ENCODE measurements at regions not wholly inside any gene's neighbourhood (a gene's known extent, or its start where the extent isn't known, plus 50 kb on each side); places are given as distances from the start of the nearest gene placed in this dataset.
A peak's percentile ranks its signal among the peaks of the same experiment; 100 is the strongest.

DNA sequence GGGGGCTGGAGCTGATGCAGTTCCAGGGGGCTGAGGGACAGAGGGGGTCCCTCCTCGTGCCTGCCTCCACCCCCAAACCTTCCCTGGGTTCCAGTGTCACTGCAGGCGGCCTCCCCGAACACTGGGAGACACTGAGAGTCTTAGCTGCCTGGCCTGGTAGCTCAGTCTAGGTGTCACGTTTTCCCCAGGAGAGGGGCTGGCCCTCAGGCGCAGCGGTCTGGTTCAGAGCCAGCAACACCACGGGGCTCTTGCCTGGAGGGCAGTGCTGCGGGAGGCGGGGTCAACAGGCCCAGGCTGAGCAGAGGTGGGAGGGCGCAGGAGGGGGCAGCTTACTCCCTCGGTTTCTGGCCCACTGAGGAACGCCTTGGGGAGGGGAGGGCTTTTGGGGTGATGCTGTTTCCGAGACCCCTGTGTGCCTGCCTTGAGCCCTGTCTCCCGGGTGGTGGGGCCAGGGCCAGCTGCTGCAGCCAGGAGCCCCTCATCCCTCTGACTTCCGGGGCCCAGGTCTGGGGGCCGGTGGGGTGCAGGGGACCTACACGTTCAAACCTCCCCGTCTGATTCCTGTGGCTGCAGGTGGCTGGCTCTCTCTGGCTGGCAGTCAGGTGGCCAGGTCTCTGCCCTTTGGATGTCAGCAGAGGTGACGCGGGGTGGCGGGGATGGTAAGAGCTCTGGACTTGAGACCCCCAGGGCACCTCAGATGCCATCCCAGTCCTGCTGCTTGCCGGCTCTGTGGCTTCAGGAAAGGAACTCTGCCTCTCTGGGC, 89.3 kb upstream of the GSE1 start:
- Histone ChIP-seq H3K36me3 (ENCODE audit: low read depth, missing control alignments) (no peaks in the 10 kb centered on the region), H3K4me3 (no peak overlapping the region), H3K9me3 (no peaks in the 10 kb centered on the region), H3K4me1 (peaks cover 28% of the 10 kb centered on the region), H3K27ac (no peak overlapping the region), H3K27me3 (no peaks in the 10 kb centered on the region)
- TF ChIP-seq CTCF (IDR thresholded peaks at IDR 0.05) (no peak), POLR2A (IDR thresholded peaks at IDR 0.05) (no peak)
- DNase-seq = peak; percentile 65
- 56 to 58% methylated on average over 4 to 22 of the region's 22 CpGs for WGBS, 2 donors
- intact Hi-C loops (cut with DNase I; ENCODE audit: low total_unique reads) = no loop called here

- Histone ChIP-seq H3K27ac (no peak overlapping the region), H3K4me3 (no peak overlapping the region), H3K36me3 (ENCODE audit: low read depth, missing control alignments) (no peaks in the 10 kb centered on the region), H3K4me1 (peaks cover 28% of the 10 kb centered on the region), H3K27me3 (no peaks in the 10 kb centered on the region), H3K9me3 (no peaks in the 10 kb centered on the region)
- no peak for DNase-seq
- 50 to 62% methylated on average over 6 to 8 of the region's 8 CpGs for WGBS, 2 donors
- no peak for TF ChIP-seq POLR2A (IDR thresholded peaks at IDR 0.05)
- no peak for TF ChIP-seq CTCF (IDR thresholded peaks at IDR 0.05)
- intact Hi-C loops (cut with DNase I; ENCODE audit: low total_unique reads) = no loop called here
These were observed 88.8 kb upstream of the GSE1 start for GRCh38 chr16:85524365-85524629.

DNA sequence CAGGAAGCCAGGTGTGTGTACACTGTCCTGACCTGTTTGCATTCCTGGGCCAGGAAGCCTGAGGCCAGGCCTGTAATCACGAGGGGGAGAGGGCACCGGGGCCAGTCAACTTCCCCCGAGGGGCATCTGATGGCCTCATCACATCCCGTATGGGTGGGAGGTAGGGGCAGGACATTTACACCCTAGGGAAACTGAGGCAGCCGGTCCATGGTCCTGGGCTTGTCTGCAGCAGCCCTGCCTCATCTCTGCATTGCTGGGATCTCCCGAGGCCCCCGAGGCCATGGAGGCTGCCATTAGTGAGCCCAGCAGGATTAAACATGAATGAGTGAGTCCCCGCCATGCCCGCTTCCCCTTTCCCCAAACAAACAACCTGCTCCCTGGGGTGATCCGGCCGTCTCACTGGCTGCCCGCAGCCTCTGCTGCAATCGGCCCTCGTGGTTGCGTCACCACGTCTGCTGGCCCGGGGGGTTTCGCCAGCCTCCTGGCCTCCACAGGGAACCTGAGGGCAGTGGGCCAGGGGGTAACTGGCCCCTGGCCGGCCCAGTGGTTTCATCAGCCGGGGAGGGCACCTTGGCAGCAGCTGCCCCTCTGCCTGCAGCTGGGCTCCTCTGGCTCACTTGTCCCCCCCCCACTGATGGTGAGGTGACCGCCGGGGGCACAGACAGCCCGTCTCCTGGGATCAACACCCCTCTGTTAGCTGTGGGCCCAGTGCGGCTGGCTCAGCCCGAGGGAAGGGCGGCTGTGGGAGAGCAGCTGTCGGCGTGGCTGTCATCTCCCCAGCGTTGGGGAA, 88.3 kb upstream of the GSE1 start:
- intact Hi-C loops (cut with DNase I; ENCODE audit: low total_unique reads) = no loop called here
- Histone ChIP-seq H3K36me3 (ENCODE audit: low read depth, missing control alignments) (no peaks in the 10 kb centered on the region), H3K9me3 (no peaks in the 10 kb centered on the region), H3K4me3 (no peak overlapping the region), H3K4me1 (peaks cover 28% of the 10 kb centered on the region), H3K27me3 (no peaks in the 10 kb centered on the region), H3K27ac (no peak overlapping the region)
- no peak for TF ChIP-seq POLR2A (IDR thresholded peaks at IDR 0.05)
- no peak for TF ChIP-seq CTCF (IDR thresholded peaks at IDR 0.05)
- DNase-seq = no peak
- 77 to 88% methylated on average over 5 to 23 of the region's 29 CpGs for WGBS, 2 donors

- Histone ChIP-seq H3K4me1 (peaks cover 28% of the 10 kb centered on the region), H3K36me3 (ENCODE audit: low read depth, missing control alignments) (no peaks in the 10 kb centered on the region), H3K4me3 (no peak overlapping the region), H3K27me3 (no peaks in the 10 kb centered on the region), H3K9me3 (no peaks in the 10 kb centered on the region), H3K27ac (no peak overlapping the region)
- intact Hi-C loops (cut with DNase I; ENCODE audit: low total_unique reads) = no loop called here
- no peak for DNase-seq
- 83 to 93% methylated on average over 5 to 12 of the region's 12 CpGs for WGBS, 2 donors
- no peak for TF ChIP-seq CTCF (IDR thresholded peaks at IDR 0.05)
- TF ChIP-seq POLR2A (IDR thresholded peaks at IDR 0.05) = no peak
These were observed 87.5 kb upstream of the GSE1 start for GRCh38 chr16:85525420-85526184.
